GM21619 (cell line): ENCODE measurements at regions not wholly inside any gene's neighbourhood (a gene's known extent, or its start where the extent isn't known, plus 50 kb on each side); places are given as distances from the start of the nearest gene placed in this dataset.

Experiments
- ATAC-seq: cut with Tn5 transposase; IDR thresholded peaks from one replicate; pipeline ENCODE4 v1.9.1; 2021; ENCODE audit not compliant: unreplicated experiment

DNA sequence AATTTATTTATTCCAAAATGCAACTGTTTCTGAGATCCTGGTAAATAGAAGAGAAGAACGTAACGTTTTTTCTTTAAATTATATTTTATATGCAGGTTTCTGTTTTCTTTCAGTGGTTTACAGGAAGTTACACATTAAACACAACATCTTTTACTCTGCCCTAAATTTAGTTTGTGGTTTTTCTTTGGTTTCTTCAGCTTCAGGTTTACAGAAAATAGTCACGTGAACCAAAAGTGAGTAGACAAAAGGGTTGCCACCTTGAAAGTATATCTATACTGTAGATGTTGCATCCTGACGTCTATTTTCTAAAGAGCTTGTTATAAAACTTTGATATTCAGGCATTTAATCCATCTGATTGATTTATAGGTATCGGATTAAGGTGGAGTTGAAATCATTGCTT is 1236.6 kb downstream of the MAT2B start:
- peak; percentile 90 for ATAC-seq

DNA sequence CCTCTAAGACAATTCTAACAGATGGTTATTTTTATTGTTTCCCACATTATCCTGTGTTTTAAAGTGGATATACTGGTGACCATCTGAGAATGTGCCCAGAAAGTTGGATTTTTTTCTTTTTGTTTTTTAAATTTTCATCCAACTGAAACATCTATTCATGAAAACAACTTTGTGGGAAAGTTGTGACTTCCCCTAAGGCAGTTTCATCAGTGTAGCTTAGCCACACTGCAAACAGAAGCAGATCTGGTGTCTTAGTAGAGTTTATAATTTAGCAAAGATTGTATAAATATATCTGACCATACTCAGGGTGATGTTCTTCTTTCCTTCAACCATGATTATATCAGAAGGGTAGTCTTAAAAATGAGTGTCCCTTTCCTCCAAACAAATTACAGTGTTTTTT is 1241.3 kb downstream of the MAT2B start:
- no peak for ATAC-seq

DNA sequence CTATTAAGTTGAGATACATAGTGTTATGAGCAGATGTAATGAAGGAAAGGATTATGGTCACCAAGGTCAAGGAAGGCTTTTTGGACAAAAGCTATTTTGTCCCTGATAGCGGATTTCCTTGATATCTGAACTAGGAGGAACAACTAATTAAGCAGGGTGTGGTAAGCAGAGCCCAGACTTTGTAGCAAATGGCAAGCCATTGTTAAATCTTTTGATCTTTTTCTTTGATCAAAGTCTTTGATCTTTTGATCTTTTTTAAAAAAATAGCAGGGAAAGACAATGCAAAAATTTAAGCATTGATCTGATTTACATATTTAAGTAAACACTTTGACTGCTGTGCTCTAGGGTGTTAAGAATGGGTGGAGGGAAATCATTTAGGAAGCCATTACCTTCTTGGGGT is 1242.0 kb downstream of the MAT2B start:
- ATAC-seq, result no peak

DNA sequence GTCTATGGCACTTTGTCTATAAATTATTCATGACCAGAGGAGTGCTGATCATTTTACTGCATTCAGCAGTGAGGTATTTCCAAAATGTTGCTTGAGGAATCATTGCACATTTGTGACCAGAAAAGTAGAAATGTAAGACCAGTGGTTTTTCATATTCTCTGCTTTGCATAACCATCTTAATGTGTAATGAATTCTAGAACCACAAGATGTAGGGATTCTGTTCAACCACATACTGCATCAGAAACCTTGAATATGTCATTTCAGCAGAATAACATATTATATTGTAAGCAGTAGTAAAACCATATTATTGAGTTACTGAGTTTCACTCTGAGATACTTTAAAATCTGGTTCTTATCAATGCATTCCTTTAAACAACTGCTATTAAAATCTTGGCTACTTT is 1243.4 kb downstream of the MAT2B start:
- peak; percentile 92 for ATAC-seq

DNA sequence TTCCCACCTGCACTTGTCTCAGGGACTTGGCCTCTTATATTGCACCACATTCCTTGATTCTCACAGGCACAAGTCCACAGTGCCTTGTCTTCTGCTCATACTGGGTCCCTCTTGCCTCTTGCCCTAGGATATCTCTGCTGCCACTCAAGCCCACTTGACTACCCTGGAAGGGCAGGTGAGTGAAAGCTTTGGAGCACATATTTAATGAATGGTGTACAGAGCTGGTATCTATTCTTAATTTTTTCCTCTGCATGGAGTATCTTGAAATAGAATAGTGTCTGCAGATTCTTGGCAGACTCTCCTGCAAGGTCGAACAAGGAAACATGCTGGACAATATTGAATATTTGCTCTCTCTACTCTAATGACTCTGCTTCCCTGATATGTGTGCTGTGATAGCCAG is 1248.0 kb downstream of the MAT2B start:
- ATAC-seq, result no peak

DNA sequence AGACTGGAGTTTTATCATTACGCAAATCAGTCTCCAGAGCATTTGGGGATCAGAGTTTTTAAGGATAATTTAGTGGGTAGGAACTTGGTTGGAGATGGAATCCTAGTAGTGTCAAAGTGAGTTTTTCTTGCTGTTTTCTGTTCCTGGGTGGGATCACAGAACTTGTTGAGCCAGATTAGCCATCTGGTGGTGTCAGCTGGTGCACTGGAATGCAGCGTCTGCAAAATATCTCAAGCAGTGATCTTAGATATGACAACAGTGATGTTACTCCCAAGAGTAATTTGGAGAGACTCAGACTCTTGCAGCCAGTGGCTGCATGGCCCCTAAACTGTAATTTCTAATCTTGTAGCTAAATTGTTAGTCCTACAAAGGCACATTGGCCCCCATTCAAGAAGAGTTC is 1257.8 kb downstream of the MAT2B start:
- ATAC-seq, result no peak

DNA sequence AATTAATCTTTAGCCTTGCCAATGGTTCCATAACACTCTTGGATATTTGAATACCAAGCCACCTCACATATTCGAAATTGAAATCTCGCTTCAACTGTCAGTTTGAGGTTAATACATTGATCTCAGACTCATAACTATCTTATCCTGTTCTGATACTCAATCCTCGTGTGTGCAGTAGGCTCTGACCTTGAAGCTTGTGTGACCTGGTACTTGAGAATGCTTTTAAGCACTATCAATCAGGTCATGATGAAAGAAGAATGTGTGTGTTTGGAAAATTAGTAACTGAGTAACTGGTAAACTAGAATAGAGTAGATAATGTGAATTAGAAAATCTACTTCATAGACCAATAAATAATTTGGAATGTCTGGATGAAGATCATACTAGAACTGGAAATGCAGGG is 1266.7 kb downstream of the MAT2B start:
- ATAC-seq, result no peak

DNA sequence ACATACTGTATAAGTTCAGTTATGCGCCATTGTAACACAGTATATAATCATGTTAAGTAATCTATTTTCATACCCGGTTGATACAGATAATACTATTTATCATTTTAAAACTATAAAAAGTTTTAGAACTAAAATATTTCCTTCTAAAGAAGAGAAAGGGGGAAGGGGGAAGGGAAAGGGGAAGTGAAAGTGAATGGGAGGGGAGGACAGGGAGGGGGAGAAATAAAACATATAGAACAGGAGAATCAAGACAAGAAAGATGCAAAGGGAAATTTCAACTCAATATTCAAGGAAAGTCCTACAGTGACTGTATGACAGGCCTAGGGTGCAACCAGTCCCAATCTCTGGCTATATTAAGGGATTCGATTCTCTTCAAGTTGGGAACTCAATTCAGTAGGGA is 1278.8 kb downstream of the MAT2B start:
- no peak for ATAC-seq

DNA sequence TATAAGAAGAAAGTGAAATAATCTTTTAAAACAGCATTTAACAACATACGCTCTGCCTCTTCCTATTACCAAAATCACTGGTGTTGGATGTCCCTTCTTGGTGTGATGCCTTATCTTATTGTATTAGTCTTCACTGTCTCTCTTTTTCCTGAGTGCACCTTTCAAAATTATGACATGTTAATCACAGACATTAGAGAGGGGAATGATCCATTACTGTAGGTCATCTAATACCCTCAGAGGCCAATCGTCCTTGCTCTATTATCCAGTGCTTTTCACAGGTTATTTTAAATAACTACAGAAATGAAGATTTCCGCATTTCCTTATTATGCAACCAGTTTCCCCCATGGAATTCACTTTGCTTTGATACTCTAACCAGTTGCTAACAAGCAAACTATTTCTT is 1292.7 kb downstream of the MAT2B start:
- no peak for ATAC-seq

DNA sequence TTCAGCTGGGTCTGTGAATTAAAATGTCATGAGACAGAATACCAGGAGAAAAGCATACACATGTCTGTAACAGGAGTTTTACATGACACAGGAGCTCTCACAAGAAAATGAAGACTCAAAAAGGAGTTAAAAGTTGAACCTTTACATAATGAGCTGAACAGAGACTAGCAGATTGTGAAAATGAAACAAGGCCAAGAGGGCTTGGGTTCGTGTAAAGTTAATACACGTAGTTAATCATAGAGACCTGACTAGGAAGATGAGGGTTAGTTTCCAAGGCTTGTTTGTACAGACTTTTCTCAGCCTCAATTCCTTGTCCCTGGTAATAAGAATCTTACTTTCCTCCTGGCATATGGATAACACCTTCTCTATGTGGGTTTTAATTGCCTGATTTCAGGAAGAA is 1294.0 kb downstream of the MAT2B start:
- peak; percentile 69 for ATAC-seq

DNA sequence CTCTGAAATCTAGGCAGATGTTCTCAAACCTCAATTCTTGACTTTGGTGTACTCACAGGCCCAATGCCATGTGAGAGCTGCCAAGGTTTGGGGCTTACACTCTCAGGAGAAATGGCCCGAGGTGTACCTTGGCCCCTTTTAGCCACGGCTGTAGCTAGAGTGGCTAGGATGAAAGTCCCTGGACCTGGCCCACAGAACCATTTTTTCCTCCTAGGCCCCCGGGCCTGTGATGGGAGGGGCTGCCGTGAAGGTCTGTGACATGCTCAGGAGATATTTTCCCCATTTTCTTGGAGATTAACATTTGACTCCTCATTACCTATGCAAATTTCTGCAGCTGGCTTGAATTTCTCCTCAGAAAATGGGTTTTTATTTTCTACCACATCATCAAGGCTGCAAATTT is 1296.5 kb downstream of the MAT2B start:
- no peak for ATAC-seq

DNA sequence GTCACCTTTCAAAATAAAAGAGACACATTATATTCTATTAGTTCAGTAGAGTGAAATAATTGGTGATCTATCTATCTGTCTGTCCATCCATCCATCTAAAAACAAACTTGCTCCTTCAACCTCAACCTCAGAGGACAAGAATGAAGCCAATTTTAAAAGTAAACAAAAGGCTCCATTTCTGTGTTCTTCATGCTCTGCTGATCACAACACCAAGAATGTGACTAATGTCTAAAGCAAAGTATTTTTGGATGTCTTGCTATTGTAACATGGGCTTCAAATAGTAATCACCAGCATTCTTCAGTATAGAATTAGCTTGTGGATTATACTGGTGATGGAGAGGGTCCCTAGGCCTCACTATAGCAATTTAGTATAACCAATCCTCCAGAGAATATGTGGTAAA is 1304.4 kb downstream of the MAT2B start:
- ATAC-seq, result peak; percentile 95

DNA sequence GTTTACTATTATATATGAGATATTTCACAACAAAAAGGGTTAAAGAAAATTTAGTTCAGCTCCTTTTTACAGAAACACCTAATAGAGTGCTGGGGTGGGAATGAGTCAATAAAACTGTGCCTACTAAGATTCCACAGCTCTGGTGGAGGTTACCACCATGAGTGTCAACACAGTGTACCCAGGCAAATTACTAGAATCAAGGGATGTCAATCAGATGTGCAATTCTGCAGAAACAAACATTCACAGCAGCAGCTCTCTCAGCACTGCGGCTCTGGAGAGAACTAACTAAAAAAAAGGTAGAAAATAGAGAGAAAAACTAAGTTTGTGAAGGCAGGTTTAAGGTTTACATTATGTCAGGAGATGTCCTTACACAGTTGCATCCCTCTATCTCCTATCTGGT is 1313.0 kb downstream of the MAT2B start:
- no peak for ATAC-seq

DNA sequence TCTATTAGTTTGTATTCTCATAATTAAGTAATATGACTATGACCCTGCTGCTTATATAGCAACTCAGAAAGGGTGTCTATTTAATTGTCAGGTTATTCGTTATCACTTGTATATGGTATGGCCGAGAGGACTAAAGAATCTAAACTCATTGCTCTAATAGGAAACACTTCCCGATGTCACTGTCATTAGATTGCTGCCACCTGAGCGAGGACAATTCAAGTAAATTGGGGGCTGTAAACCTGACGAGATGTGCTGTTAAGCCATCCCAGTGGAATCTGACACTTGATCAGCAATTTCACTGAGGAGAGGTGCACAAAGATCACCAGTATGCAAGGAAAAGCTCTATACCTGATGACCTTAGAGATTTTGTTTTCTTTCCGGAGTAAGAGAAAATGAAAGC is 1319.3 kb downstream of the MAT2B start:
- ATAC-seq, result no peak

DNA sequence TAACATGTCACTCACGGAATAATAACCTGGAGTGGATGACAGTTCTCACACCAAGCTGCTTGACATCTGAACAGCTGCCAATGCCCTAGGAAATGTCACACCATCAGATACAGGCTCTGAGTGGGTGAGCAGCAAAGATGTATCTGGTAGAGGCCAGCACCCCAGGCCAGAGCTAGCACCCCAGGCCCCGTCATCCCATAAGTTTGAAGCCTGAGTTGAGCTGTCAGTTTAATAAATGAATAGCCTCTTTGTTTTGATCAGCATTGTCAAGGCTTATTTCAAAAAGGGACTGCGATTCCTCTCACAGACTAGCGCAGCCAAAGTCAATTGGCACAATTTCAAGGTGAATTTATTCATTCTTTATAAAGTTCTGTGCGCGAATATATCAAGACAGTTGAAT is 1327.1 kb downstream of the MAT2B start:
- no peak for ATAC-seq

DNA sequence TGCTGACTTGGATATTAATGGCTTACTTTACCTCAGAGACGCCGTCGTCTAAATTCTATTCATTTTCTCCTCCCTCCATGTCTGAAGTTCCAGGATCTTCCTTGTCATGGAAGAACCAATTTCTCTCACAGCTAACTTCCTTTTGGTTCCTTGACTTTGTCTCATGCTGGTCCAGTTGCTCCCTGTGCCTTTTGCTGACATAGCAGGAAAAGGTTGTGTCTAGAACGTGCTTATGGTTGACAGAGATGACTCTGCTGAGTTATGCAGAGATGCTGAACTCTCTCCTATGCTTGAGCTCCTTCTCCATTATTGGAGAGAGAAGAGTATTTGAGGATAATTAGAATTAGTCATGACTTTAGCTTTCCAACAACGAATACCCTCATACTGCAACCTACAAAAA is 1338.9 kb downstream of the MAT2B start:
- ATAC-seq, result no peak

DNA sequence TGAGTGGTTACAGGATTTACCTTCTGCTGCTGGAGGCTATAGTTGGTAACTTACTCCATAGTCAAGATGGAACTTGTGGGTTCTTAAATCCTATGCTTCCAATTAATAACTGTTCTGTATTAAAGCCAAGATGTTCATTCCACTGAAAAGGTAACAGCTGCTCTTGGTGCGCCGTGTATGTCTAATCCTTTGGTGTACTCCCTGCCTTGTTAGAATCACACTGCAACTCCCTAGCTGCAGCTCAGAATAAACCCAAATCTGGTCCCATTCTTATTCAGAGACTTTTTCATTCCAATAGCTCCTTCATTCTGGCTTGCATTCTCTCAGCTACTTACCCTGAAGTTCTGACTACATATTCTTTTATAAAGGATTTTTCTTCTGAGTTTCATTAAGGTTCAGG is 1355.5 kb downstream of the MAT2B start:
- ATAC-seq, result no peak

DNA sequence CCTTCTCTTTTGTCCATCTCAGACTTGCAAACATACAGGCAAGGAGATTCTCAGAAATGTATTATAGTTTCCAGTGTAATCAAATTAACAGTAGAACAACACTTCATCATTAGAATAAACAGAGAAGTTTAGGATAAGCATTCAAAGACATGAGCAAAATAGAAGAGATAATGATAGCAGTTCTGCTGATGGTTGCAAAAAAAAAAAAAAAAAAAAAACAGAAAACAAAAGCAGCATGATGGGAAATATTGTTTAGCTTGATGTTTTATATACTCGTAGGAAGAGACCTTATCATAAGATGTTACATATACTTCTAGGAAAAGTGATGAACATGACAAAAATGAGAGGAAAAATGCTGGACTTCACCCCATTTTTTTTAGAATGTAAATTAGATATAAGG is 1356.2 kb downstream of the MAT2B start:
- no peak for ATAC-seq

DNA sequence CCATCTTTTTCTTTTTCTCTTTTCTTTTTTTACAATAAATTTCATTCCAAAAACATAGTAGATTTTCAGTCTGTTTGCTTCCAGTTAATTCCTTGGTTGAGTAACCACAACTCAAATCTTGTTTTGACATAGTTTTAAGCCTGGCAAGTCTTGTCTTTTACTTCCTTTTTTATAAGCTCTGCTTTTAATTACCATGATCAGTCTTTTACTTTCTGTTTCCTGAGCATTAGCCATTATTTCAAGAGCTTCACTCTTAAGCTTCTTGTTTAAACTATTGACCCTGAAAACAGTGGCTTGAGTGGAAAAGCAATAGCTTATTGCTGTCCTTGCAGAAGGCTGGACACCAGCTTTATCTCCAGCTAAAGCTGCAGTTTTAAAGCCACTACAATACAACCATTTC is 1363.3 kb downstream of the MAT2B start:
- ATAC-seq, result peak; percentile 72

DNA sequence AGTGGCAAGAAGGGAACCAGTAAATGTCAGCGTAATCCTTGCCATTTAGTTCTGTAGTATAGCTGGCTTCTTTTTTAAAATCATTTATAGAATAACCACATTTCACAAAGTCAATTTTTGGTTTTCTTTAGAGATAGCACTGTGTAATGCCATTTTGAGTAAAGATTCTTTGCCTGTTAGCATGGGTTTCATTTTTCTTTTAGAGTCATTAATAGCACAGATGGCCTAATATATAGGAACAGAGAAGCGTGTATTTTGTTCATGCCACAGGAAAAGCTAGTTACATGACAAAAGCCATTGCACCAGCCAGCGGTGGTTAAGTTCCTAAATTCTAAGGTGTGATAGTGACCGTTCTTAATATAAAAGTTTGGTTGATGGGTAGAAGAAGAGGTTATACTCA is 1363.9 kb downstream of the MAT2B start:
- ATAC-seq, result peak; percentile 28

DNA sequence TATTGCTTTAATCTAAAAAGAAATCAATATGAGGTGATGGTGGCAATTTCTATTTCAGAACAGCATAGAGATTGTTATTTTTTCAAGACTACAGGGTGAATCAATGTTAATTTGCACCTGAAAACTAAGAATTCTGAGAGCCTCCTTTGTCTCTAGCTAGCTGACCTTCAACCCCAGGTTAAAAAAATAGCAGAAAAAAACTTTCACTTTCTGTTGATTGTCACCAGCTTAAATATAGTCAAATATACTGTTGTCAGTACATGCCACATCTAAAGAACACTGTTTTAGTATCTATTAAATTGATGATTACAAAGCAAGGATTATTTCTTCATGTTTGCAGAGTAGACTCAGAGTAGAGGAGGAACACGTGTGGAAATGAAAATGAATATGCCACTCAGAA is 1371.4 kb downstream of the MAT2B start:
- ATAC-seq, result no peak

DNA sequence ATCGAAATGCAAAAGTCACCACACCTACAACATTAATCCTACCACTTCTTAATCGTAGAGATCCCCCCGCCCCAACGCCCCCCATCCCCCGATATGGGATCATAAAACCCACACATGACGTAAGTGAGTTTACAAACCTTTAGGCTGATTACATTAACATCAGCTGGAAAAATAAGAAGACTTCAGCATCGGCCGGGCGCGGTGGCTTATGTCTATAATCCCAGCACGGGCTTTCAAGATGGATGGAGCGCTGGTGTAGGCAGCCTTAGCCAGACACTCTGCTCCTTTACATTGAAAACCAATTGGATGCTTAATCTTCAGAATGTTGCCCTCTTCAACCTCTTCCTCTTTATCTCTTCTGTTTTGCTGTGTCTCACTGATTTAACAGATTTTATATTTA is 1376.0 kb downstream of the MAT2B start:
- ATAC-seq, result no peak

DNA sequence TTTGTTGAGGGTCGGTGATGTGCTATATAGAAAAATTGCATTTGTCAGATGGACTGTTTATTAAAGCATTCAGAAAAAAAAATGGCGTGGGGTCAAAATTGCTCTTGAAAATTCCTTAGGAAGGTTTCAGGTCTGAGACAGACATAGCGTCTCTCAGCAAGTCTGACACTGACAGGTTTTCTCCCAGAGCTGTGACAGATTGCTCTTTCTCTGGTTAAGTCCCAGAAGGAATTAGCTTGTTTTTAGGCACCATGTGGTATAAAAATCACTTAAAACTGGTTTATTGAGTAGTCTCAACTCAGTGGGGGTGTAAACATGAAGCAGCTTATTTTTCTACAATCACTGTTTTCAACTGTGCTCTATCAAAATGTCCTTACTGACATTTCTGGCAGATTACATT is 1379.8 kb downstream of the MAT2B start:
- ATAC-seq, result no peak

DNA sequence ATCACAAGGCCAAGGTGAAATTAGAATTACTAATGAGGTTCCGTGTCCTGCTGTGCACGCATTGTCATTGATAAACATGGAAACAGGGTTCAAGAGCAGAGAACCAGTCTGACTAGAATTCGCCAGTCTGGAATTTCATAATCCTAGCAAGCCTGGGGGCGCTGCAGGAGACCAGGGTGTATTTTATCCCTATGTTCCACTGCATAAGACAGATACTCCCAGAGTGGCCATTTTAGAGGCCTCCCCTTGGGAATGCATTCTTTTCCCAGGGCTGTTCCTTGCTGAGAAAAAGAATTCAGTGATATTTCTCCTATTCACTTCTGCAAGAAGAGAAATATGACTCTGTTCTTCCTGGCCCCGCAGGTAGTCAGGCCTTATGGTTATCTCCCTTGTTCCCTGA is 1387.7 kb downstream of the MAT2B start:
- ATAC-seq, result no peak
